Ishikawa (cell line): ENCODE measurements at regions not wholly inside any gene's neighbourhood (a gene's known extent, or its start where the extent isn't known, plus 50 kb on each side); places are given as distances from the start of the nearest gene placed in this dataset.
A peak's percentile ranks its signal among the peaks of the same experiment; 100 is the strongest.

ENCODE experiments used
- CEBPB ChIP-seq: IDR thresholded peaks from 2 replicates; pipeline ENCODE4 v1.6.1; 2012
- CREB1 ChIP-seq: IDR thresholded peaks from 2 replicates; pipeline ENCODE4 v1.6.1; 2012; ENCODE audit warnings: low read depth
- EP300 ChIP-seq: IDR thresholded peaks from 2 replicates; pipeline ENCODE4 v1.6.1; 2012; ENCODE audit warnings: borderline replicate concordance
- FOXM1 ChIP-seq: IDR thresholded peaks from 2 replicates; pipeline ENCODE4 v1.6.1; 2012; ENCODE audit warnings: low read depth, borderline replicate concordance
- NFIC ChIP-seq: IDR thresholded peaks from 2 replicates; pipeline ENCODE4 v1.6.1; 2012
- RAD21 ChIP-seq: IDR thresholded peaks from 2 replicates; pipeline ENCODE4 v1.6.1; 2012; ENCODE audit warnings: low read depth
- TAF1 ChIP-seq: IDR thresholded peaks from 2 replicates; pipeline ENCODE4 v1.6.1; 2012; ENCODE audit warnings: low read depth, mild to moderate bottlenecking
- TCF12 ChIP-seq: IDR thresholded peaks from 2 replicates; pipeline ENCODE4 v1.6.1; 2012; ENCODE audit warnings: low read depth
- TEAD4 ChIP-seq: IDR thresholded peaks from 2 replicates; pipeline ENCODE4 v1.6.1; 2012
- YY1 ChIP-seq: IDR thresholded peaks from 2 replicates; pipeline ENCODE4 v1.6.1; 2012; ENCODE audit warnings: low read depth
- ZBTB7A ChIP-seq: IDR thresholded peaks from 2 replicates; pipeline ENCODE4 v1.6.1; 2012; ENCODE audit warnings: low read depth
- TF ChIP-seq, protein P1 (sequence below): IDR thresholded peaks from 2 replicates; pipeline ENCODE4 v1.6.1; 2012; ENCODE audit warnings: low read depth, mild to moderate bottlenecking
- TF ChIP-seq, protein P2 (sequence below): IDR thresholded peaks from 2 replicates; pipeline ENCODE4 v1.6.1; 2012
- TF ChIP-seq, protein P3 (sequence below): IDR thresholded peaks from 2 replicates; pipeline ENCODE4 v1.6.1; 2012

DNA sequence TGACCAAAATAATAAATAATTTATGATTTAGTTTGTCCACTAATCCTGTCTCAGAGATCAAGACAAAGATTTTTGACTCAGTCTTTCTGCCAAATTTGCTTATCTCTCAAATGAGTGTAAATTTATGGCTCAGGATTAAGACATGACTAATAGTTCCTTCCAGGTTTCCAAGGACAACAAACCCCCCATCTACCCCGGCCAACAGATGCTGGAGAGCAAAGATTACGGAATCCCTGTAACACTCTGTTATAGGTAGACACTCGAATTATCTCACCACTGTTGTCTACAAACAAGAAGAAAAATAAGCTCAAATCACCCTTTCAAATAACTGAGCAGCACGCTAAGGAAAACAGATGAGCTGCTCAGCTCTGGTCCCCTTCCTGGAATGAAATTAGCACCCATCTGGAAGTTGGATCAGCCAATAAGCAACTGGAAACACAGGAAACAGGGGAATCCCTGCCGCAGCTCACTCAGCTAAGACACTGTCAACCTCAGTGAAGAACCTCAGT, 56.8 kb upstream of the SVIL start:
- TF ChIP-seq NFIC (no peak), RAD21 (no peak), CEBPB (no peak), TAF1 (no peak), FOXM1 (no peak)
- TF ChIP-seq, protein P1, sequence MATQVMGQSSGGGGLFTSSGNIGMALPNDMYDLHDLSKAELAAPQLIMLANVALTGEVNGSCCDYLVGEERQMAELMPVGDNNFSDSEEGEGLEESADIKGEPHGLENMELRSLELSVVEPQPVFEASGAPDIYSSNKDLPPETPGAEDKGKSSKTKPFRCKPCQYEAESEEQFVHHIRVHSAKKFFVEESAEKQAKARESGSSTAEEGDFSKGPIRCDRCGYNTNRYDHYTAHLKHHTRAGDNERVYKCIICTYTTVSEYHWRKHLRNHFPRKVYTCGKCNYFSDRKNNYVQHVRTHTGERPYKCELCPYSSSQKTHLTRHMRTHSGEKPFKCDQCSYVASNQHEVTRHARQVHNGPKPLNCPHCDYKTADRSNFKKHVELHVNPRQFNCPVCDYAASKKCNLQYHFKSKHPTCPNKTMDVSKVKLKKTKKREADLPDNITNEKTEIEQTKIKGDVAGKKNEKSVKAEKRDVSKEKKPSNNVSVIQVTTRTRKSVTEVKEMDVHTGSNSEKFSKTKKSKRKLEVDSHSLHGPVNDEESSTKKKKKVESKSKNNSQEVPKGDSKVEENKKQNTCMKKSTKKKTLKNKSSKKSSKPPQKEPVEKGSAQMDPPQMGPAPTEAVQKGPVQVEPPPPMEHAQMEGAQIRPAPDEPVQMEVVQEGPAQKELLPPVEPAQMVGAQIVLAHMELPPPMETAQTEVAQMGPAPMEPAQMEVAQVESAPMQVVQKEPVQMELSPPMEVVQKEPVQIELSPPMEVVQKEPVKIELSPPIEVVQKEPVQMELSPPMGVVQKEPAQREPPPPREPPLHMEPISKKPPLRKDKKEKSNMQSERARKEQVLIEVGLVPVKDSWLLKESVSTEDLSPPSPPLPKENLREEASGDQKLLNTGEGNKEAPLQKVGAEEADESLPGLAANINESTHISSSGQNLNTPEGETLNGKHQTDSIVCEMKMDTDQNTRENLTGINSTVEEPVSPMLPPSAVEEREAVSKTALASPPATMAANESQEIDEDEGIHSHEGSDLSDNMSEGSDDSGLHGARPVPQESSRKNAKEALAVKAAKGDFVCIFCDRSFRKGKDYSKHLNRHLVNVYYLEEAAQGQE = no peak

DNA sequence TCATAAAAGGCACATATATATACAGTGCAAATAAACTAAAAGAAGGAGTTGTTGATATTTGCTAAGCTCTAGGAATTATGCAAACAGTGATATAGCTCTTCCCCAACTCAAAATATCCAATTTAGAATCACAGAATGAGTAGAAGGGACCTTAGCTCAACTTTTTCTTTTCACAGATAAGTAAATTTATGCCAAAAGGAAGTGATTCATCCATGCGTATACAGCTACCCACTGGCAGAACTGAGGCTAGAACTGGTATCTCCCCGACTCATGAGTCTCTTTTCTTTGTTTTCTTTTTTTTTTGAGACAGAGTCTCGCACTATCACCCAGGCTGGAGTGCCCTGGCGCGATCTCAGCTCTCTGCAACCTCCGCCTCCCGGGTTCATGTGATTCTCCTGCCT, 54.2 kb upstream of the SVIL start:
- no peak for TF ChIP-seq YY1
- no peak for TF ChIP-seq FOXM1
- no peak for TF ChIP-seq EP300
- TF ChIP-seq TAF1 = no peak
- TF ChIP-seq TEAD4 = no peak
- TF ChIP-seq, protein P2, sequence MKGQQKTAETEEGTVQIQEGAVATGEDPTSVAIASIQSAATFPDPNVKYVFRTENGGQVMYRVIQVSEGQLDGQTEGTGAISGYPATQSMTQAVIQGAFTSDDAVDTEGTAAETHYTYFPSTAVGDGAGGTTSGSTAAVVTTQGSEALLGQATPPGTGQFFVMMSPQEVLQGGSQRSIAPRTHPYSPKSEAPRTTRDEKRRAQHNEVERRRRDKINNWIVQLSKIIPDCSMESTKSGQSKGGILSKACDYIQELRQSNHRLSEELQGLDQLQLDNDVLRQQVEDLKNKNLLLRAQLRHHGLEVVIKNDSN = no peak
- no peak for TF ChIP-seq RAD21
- TF ChIP-seq, protein P1 = no peak

DNA sequence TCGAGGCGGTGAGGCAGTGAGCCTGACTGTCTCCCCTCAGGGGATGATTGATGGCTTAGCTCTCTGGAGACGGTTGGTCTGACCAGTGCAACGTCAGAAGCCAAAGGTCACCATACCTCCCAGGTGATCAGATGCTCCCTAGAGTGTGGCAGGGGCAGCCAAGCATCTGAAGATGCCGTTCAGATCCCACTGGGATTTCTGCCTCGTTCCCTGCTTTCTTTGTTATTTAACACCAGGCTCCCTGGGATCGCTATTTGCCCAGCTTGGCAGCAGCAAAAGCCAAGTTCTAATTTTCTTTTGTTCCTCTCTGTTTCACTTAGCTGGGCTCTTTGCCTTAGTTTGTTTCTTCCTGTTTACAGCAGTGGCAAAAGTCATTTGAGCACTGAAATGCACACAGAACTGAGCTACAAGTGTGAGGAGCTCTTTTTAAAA, 53.5 kb upstream of the SVIL start:
- 0 out of 2 replicates have a peak, but pooled peaks have one; percentile 11 for TF ChIP-seq EP300
- TF ChIP-seq TCF12 = peak; percentile 48
- no peak for TF ChIP-seq CREB1

DNA sequence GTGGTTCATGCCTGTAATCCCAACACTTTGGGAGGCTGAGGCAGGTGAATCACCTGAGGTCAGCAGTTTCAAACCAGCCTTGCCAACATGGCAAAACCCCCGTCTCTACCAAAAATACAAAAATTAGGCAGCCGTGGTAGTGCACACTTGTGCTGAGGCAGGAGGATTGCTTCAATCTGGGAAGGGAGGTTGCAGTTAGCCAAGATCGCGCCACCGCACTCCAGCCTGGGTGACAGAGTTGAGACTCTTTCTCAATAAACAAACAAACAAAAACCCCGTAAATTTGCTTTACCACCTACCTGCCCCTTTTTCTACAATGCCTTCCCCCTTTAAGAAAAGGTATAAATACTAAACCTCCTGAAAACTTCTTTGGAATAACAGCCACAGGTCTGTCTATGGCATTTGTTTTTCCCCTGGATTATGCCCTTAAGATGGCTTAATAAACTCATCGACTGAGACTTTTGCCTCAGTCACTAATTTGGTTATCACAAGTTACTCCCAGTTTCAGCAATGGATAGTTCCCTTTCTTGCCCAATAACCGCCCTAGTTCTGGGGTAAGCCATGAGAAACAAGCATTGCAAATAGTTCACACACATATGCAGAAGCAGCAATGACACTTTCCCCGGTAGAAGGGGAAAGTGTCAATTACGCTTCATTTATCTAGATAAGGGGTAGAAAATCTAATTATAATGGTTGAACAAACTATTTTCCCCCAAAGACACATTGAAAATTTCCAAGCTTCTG, 52.8 kb upstream of the SVIL start:
- peak; percentile 49; the same call in 1 of the 2 replicates for TF ChIP-seq CEBPB
- TF ChIP-seq TCF12 = no peak
- TF ChIP-seq, protein P1 = peak; percentile 71

DNA sequence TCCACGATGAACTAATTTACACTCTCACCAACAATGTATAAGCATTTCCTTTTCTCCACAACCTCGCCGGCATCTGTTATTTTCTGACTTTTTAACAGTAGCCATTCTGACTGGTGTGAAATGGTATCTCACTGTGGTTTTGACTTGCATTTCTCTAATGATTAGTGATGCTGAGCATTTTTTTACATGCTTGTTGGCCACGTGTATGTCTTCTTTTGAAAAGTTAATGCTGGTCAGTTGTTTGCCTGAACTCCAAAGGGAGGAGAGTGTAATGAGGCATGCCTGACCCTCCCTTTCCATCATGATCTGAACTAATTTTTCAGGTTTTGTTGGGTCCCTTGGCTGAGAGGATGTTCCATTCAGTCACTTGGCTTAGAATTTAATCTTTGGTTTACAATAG, 50.7 kb upstream of the SVIL start:
- TF ChIP-seq TAF1 = no peak
- no peak for TF ChIP-seq EP300
- TF ChIP-seq CEBPB = no peak
- TF ChIP-seq RAD21 = no peak
- no peak for TF ChIP-seq CREB1
- TF ChIP-seq NFIC = no peak
- TF ChIP-seq, protein P3, sequence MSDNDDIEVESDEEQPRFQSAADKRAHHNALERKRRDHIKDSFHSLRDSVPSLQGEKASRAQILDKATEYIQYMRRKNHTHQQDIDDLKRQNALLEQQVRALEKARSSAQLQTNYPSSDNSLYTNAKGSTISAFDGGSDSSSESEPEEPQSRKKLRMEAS = no peak
- no peak for TF ChIP-seq ZBTB7A
- TF ChIP-seq, protein P1 = no peak
- TF ChIP-seq, protein P2 = no peak
- no peak for TF ChIP-seq YY1
- TF ChIP-seq FOXM1 = no peak
- no peak for TF ChIP-seq TEAD4
